OCI-LY3 (cell line): ENCODE measurements at regions not wholly inside any gene's neighbourhood (a gene's known extent, or its start where the extent isn't known, plus 50 kb on each side); places are given as distances from the start of the nearest gene placed in this dataset.

Source experiments
- EZH2phosphoT487 ChIP-seq: fragments of 200-600 bp; shearing (Covaris generic); IDR thresholded peaks from 2 replicates; pipeline ENCODE4 v1.6.1; 2018; ENCODE audit warnings: antibody characterized with exemption, mixed run types, low read depth
- TF ChIP-seq, protein P1 (sequence below): fragments of 200-600, 300-600 bp; sonication (generic); IDR thresholded peaks from 2 replicates; pipeline ENCODE4 v1.5.1; 2014; ENCODE audit warnings: antibody characterized with exemption, low read length, low read depth

GRCh38 chr4:173669460-173670179 lies 139.6 kb upstream of the HAND2 start:
- TF ChIP-seq, protein P1, sequence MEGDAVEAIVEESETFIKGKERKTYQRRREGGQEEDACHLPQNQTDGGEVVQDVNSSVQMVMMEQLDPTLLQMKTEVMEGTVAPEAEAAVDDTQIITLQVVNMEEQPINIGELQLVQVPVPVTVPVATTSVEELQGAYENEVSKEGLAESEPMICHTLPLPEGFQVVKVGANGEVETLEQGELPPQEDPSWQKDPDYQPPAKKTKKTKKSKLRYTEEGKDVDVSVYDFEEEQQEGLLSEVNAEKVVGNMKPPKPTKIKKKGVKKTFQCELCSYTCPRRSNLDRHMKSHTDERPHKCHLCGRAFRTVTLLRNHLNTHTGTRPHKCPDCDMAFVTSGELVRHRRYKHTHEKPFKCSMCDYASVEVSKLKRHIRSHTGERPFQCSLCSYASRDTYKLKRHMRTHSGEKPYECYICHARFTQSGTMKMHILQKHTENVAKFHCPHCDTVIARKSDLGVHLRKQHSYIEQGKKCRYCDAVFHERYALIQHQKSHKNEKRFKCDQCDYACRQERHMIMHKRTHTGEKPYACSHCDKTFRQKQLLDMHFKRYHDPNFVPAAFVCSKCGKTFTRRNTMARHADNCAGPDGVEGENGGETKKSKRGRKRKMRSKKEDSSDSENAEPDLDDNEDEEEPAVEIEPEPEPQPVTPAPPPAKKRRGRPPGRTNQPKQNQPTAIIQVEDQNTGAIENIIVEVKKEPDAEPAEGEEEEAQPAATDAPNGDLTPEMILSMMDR: no peak
- no peak for TF ChIP-seq EZH2phosphoT487
